GM23248 (cell line): ENCODE measurements at regions not wholly inside any gene's neighbourhood (a gene's known extent, or its start where the extent isn't known, plus 50 kb on each side); places are given as distances from the start of the nearest gene placed in this dataset.
"Not testable (repeated sequence)": the region's sequence is repeated elsewhere in the genome, so short reads cannot be mapped to it uniquely, and the experiment has no call there.

Experiments
- DNase-seq: peaks from one replicate; pipeline ENCODE4 v3.0.0-alpha.2; 2015
- H2AFZ ChIP-seq: fragments of 200-600 bp; sonication (generic); 2 replicates; pipeline ENCODE4 v1.6.1; 2016; ENCODE audit warnings: antibody characterized with exemption
- H3F3A ChIP-seq: fragments of 200-600 bp; sonication (generic); 2 replicates; pipeline ENCODE4 v1.6.1; 2016; ENCODE audit warnings: mild to moderate bottlenecking, antibody characterized with exemption, mixed run types; ENCODE audit not compliant: insufficient read depth
- H3K27ac ChIP-seq: fragments of 200-600 bp; sonication (generic); 2 replicates; pipeline ENCODE4 v1.5.1; 2016; ENCODE audit warnings: mild to moderate bottlenecking
- H3K27me3 ChIP-seq: fragments of 200-600 bp; sonication (generic); replicated peaks from 2 replicates; pipeline ENCODE4 v1.6.1; 2016; ENCODE audit warnings: mild to moderate bottlenecking; ENCODE audit not compliant: insufficient read depth
- H3K36me3 ChIP-seq: fragments of 200-600 bp; sonication (generic); 2 replicates; pipeline ENCODE4 v1.6.1; 2016; ENCODE audit warnings: low read depth, mild to moderate bottlenecking
- H3K4me1 ChIP-seq: fragments of 200-600 bp; sonication (generic); 2 replicates; pipeline ENCODE4 v1.6.1; 2016; ENCODE audit warnings: mild to moderate bottlenecking; ENCODE audit not compliant: insufficient read depth
- H3K4me2 ChIP-seq: fragments of 200-600 bp; sonication (generic); one replicate; pipeline ENCODE4 v1.6.1; 2016; ENCODE audit warnings: mild to moderate bottlenecking; ENCODE audit not compliant: unreplicated experiment
- H3K4me3 ChIP-seq: fragments of 200-600 bp; sonication (generic); 2 replicates; pipeline ENCODE4 v1.5.1; 2016; ENCODE audit warnings: mild to moderate bottlenecking
- H3K79me2 ChIP-seq: fragments of 200-600 bp; sonication (generic); 2 replicates; pipeline ENCODE4 v1.6.1; 2016; ENCODE audit warnings: mild to moderate bottlenecking; ENCODE audit not compliant: insufficient read depth
- H3K9ac ChIP-seq: fragments of 200-600 bp; sonication (generic); 2 replicates; pipeline ENCODE4 v1.6.1; 2016; ENCODE audit warnings: mild to moderate bottlenecking
- H3K9me2 ChIP-seq: fragments of 200-600 bp; sonication (generic); 2 replicates; pipeline ENCODE4 v1.6.1; 2016; ENCODE audit warnings: mixed run types, mild to moderate bottlenecking, moderate library complexity; ENCODE audit not compliant: insufficient read depth
- H3K9me3 ChIP-seq: fragments of 200-600 bp; sonication (generic); one replicate; pipeline ENCODE4 v1.6.1; 2017; ENCODE audit warnings: low read depth
- H4K20me1 ChIP-seq: fragments of 200-600 bp; sonication (generic); 2 replicates; pipeline ENCODE4 v1.6.0; 2016; ENCODE audit not compliant: insufficient read depth
- EZH2 ChIP-seq: fragments of 200-600 bp; sonication (generic); IDR thresholded peaks from 2 replicates; pipeline ENCODE4 v1.6.1; 2018; ENCODE audit warnings: antibody characterized with exemption, mild to moderate bottlenecking; ENCODE audit not compliant: insufficient read depth, poor library complexity, severe bottlenecking
- EZH2phosphoT487 ChIP-seq: fragments of 200-600 bp; sonication (generic); IDR thresholded peaks from 2 replicates; pipeline ENCODE4 v1.6.1; 2018; ENCODE audit warnings: antibody characterized with exemption, moderate library complexity, mild to moderate bottlenecking, low read depth; ENCODE audit not compliant: insufficient read depth
- WGBS, 2 experiments: methylation state at CpG; one replicate each; pipeline ENCODE4 v1.1.6; 2015 to 2017; ENCODE audit warnings: low lambda C conversion rate in 2 of 2, low coverage in 1 of 2; ENCODE audit errors: missing lambda C conversion rate in 2 of 2; 5-methylcytosine and 5-hydroxymethylcytosine counted together
- in situ Hi-C: fragments of 300-500 bp; cut with MboI; formaldehyde crosslinking; loops from 2 replicates; pipeline ENCODE4 v1.15.0; 2020

- in situ Hi-C loops = no loop called here
- H3K9me2 ChIP-seq = no peaks in the 10 kb centered on the region
These were observed 222.4 kb downstream of the OXSM start for GRCh38 chr3:26012241-26012745.

GRCh38 chr3:26015752-26016151 is 225.9 kb downstream of the OXSM start:
- H3K36me3 ChIP-seq = no peaks in the 10 kb centered on the region
- in situ Hi-C loops = no loop called here
- no peaks in the 10 kb centered on the region for H3K9me2 ChIP-seq
- H3K4me1 ChIP-seq = no peaks in the 10 kb centered on the region
- no peaks in the 10 kb centered on the region for H3F3A ChIP-seq
- H3K9me3 ChIP-seq = no peaks in the 10 kb centered on the region
- no peak overlapping the region for H3K9ac ChIP-seq
- H3K4me2 ChIP-seq = no peak overlapping the region
- DNase-seq = no peak
- H3K79me2 ChIP-seq = no peaks in the 10 kb centered on the region
- no peaks in the 10 kb centered on the region for H4K20me1 ChIP-seq
- no peak overlapping the region for H3K27ac ChIP-seq
- H3K4me3 ChIP-seq = no peak overlapping the region
- no peaks in the 10 kb centered on the region for H3K27me3 ChIP-seq
- TF ChIP-seq EZH2phosphoT487 (no peak), EZH2 (no peak)
- H2AFZ ChIP-seq = no peak overlapping the region
- 14 to 15% methylated on average over 5 of the region's 5 CpGs for WGBS, 2 experiments

More at GRCh38 chr3:26012241-26012745, 222.4 kb downstream of the OXSM start:
- 26 to 30% methylated on average over 3 of the region's 3 CpGs for WGBS, 2 experiments
- H2AFZ ChIP-seq = no peak overlapping the region
- no peaks in the 10 kb centered on the region for H3F3A ChIP-seq
- no peaks in the 10 kb centered on the region for H4K20me1 ChIP-seq
- H3K27me3 ChIP-seq = no peaks in the 10 kb centered on the region
- no peak for DNase-seq
- H3K4me1 ChIP-seq = no peaks in the 10 kb centered on the region
- no peaks in the 10 kb centered on the region for H3K36me3 ChIP-seq
- no peak overlapping the region for H3K4me2 ChIP-seq
- H3K27ac ChIP-seq = no peak overlapping the region
- no peaks in the 10 kb centered on the region for H3K9me3 ChIP-seq
- no peak overlapping the region for H3K9ac ChIP-seq
- H3K79me2 ChIP-seq = no peaks in the 10 kb centered on the region
- no peak overlapping the region for H3K4me3 ChIP-seq
- no peak for TF ChIP-seq EZH2phosphoT487
- no peak for TF ChIP-seq EZH2

- in situ Hi-C loops = no loop called here
- Histone ChIP-seq H3K27me3 (no peaks in the 10 kb centered on the region), H4K20me1 (no peaks in the 10 kb centered on the region), H3K27ac (no peak overlapping the region), H3K4me1 (no peaks in the 10 kb centered on the region), H3K9me2 (no peaks in the 10 kb centered on the region), H2AFZ (no peak overlapping the region), H3K9ac (no peak overlapping the region), H3K79me2 (no peaks in the 10 kb centered on the region), H3K36me3 (no peaks in the 10 kb centered on the region), H3K9me3 (no peaks in the 10 kb centered on the region), H3F3A (no peaks in the 10 kb centered on the region), H3K4me3 (no peak overlapping the region), H3K4me2 (no peak overlapping the region)
- no peak for DNase-seq
- WGBS, 2 experiments = 29 to 38% methylated on average over 1 of the region's 1 CpG
- TF ChIP-seq EZH2 = no peak
- TF ChIP-seq EZH2phosphoT487 = no peak
These were observed 229.0 kb downstream of the OXSM start for GRCh38 chr3:26018889-26019288.

GRCh38 chr3:26024206-26024605 is 234.3 kb downstream of the OXSM start:
- H3F3A ChIP-seq, H3K27ac ChIP-seq, H3K9me2 ChIP-seq, H3K79me2 ChIP-seq, H2AFZ ChIP-seq, H3K4me1 ChIP-seq, H3K9ac ChIP-seq, in situ Hi-C loops, DNase-seq, H3K27me3 ChIP-seq, H3K4me3 ChIP-seq, H3K36me3 ChIP-seq, H3K9me3 ChIP-seq, H4K20me1 ChIP-seq, H3K4me2 ChIP-seq: not testable (repeated sequence)
- 44% methylated on average over 3 of the region's 3 CpGs for WGBS, 2 experiments

GRCh38 chr3:26029321-26029720 is 239.4 kb downstream of the OXSM start:
- no peak for DNase-seq
- H2AFZ ChIP-seq = no peak overlapping the region
- no peak overlapping the region for H3K4me2 ChIP-seq
- no peak for TF ChIP-seq EZH2phosphoT487
- TF ChIP-seq EZH2 = no peak
- H3K4me1 ChIP-seq = no peaks in the 10 kb centered on the region
- H3K4me3 ChIP-seq = no peak overlapping the region
- no peaks in the 10 kb centered on the region for H3K27me3 ChIP-seq
- no peak overlapping the region for H3K27ac ChIP-seq
- WGBS, 2 experiments = 19 to 34% methylated on average over 2 of the region's 2 CpGs
- no peaks in the 10 kb centered on the region for H3K9me2 ChIP-seq
- no peaks in the 10 kb centered on the region for H3F3A ChIP-seq
- no peak overlapping the region for H3K9ac ChIP-seq
- H3K36me3 ChIP-seq = no peaks in the 10 kb centered on the region
- H4K20me1 ChIP-seq = no peaks in the 10 kb centered on the region
- no peaks in the 10 kb centered on the region for H3K79me2 ChIP-seq
- in situ Hi-C loops = no loop called here
- no peaks in the 10 kb centered on the region for H3K9me3 ChIP-seq

- in situ Hi-C loops = not testable (repeated sequence)
These were observed 252.2 kb downstream of the OXSM start for GRCh38 chr3:26042126-26042525.

More at GRCh38 chr3:26042126-26042525, 252.2 kb downstream of the OXSM start:
- DNase-seq, H4K20me1 ChIP-seq, H3K4me3 ChIP-seq, H3K4me1 ChIP-seq, H3K9me2 ChIP-seq, H3K9me3 ChIP-seq, H3F3A ChIP-seq, H3K9ac ChIP-seq, H3K27ac ChIP-seq, H2AFZ ChIP-seq, H3K79me2 ChIP-seq, H3K4me2 ChIP-seq, H3K27me3 ChIP-seq, H3K36me3 ChIP-seq: not testable (repeated sequence)
- 47 to 49% methylated on average over 11 to 12 of the region's 12 CpGs for WGBS, 2 experiments
